DOHH2 (cell line): ENCODE measurements at regions not wholly inside any gene's neighbourhood (a gene's known extent, or its start where the extent isn't known, plus 50 kb on each side); places are given as distances from the start of the nearest gene placed in this dataset.

Experiments used
- CTCF ChIP-seq: fragments of 200-600 bp; sonication (generic); IDR thresholded peaks from one replicate; pipeline ENCODE4 v1.5.1; 2014; ENCODE audit warnings: antibody characterized with exemption, mild to moderate bottlenecking, low read depth, low read length; ENCODE audit not compliant: poor library complexity, severe bottlenecking
- EZH2phosphoT487 ChIP-seq: fragments of 200-600 bp; sonication (generic); IDR thresholded peaks from 2 replicates; pipeline ENCODE4 v1.6.1; 2017; ENCODE audit warnings: borderline replicate concordance, mild to moderate bottlenecking, antibody characterized with exemption, low read length, moderate library complexity, mixed read lengths

GRCh38 chr12:43294147-43294546 is 257.9 kb downstream of the ADAMTS20 start:
- TF ChIP-seq CTCF = no peak
- no peak for TF ChIP-seq EZH2phosphoT487
